Esophagus squamous epithelium (tissue), 4 donors: ENCODE measurements at regions not wholly inside any gene's neighbourhood (a gene's known extent, or its start where the extent isn't known, plus 50 kb on each side); places are given as distances from the start of the nearest gene placed in this dataset.
"Not testable (repeated sequence)": the region's sequence is repeated elsewhere in the genome, so short reads cannot be mapped to it uniquely, and the experiment has no call there.

Experiments
- CTCF ChIP-seq, 6 experiments: fragments of 450-650 bp in 4 of 6; fragments of 200-600 bp in 2 of 6; sonication (generic) in 2 of 6; IDR thresholded peaks; one replicate each; pipeline ENCODE4 v1.5.1; 2016 to 2019; ENCODE audit warnings: antibody characterized with exemption in 6 of 6, mild to moderate bottlenecking in 4 of 6, moderate library complexity in 4 of 6
- POLR2A ChIP-seq, 4 donors: fragments of 450-650 bp; IDR thresholded peaks; one replicate each; pipeline ENCODE4 v1.6.1; 2017; ENCODE audit warnings: antibody characterized with exemption in 4 of 4, mild to moderate bottlenecking in 4 of 4, moderate library complexity in 3 of 4

- not testable (repeated sequence) for TF ChIP-seq CTCF, POLR2A (IDR thresholded peaks at IDR 0.05)
Measured at GRCh38 chr15:20040691-20041090, 500.9 kb downstream of the GOLGA6L6 start.
